C4-2B (cell line): ENCODE measurements at regions not wholly inside any gene's neighbourhood (a gene's known extent, or its start where the extent isn't known, plus 50 kb on each side); places are given as distances from the start of the nearest gene placed in this dataset.

Source experiments
- CTCF ChIP-seq: fragments of 450-650 bp; conservative IDR thresholded peaks from 2 replicates; pipeline ENCODE4 v1.5.1; 2017; ENCODE audit warnings: mild to moderate bottlenecking
- ZFX ChIP-seq: fragments of 450-650 bp; IDR thresholded peaks from 2 replicates; pipeline ENCODE4 v1.6.1; 2017

DNA sequence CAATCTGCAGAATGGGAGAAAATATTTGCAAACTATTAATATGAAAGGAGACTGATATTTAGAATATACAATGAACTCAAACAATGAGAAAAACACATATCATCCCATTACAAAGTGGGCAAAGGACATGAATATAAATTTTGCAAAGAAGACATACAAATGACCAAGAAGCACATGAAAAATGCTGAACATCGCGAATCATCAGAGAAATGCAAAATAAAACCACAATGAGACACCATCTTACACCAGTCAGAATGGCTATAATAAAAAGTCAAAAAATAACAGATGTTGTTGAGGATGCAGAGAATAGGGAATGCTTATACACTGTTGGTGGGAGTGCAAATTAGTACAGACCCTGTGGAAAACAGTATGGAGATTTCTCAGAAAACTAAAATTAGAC, 83.6 kb downstream of the RAP2B start:
- TF ChIP-seq CTCF, result no peak
- TF ChIP-seq ZFX, result no peak
